Neural cell (in vitro differentiated cells): ENCODE measurements at regions not wholly inside any gene's neighbourhood (a gene's known extent, or its start where the extent isn't known, plus 50 kb on each side); places are given as distances from the start of the nearest gene placed in this dataset.

Experiments
- EP300 ChIP-seq: fragments of 450-650 bp; conservative IDR thresholded peaks from 2 replicates; pipeline ENCODE4 v1.6.1; 2014; ENCODE audit warnings: antibody characterized with exemption, mild to moderate bottlenecking, moderate library complexity; ENCODE audit not compliant: poor library complexity, severe bottlenecking
- EZH2 ChIP-seq: fragments of 200-600, 300-800 bp; shearing (Covaris generic), sonication (generic); IDR thresholded peaks from 2 replicates; pipeline ENCODE4 v1.6.1; 2014; ENCODE audit warnings: antibody characterized with exemption, low read length, borderline replicate concordance, mild to moderate bottlenecking; ENCODE audit not compliant: insufficient read depth, poor library complexity, severe bottlenecking
- POLR2AphosphoS5 ChIP-seq: IDR thresholded peaks from 2 replicates; pipeline ENCODE4 v1.6.1; 2012
- RAD21 ChIP-seq: fragments of 450-650 bp; conservative IDR thresholded peaks from 2 replicates; pipeline ENCODE4 v1.6.1; 2014; ENCODE audit warnings: antibody characterized with exemption, mild to moderate bottlenecking, moderate library complexity
- TAF1 ChIP-seq: IDR thresholded peaks from 2 replicates; pipeline ENCODE4 v1.6.1; 2012; ENCODE audit warnings: low read depth
- TF ChIP-seq, protein P1 (sequence below): fragments of 450-650 bp; IDR thresholded peaks from 2 replicates; pipeline ENCODE4 v1.5.1; 2014; ENCODE audit warnings: antibody characterized with exemption, mild to moderate bottlenecking, moderate library complexity; ENCODE audit not compliant: poor library complexity, severe bottlenecking
- TF ChIP-seq, protein P2 (sequence below): IDR thresholded peaks from 2 replicates; pipeline ENCODE4 v1.6.1; 2012; ENCODE audit warnings: borderline replicate concordance

DNA sequence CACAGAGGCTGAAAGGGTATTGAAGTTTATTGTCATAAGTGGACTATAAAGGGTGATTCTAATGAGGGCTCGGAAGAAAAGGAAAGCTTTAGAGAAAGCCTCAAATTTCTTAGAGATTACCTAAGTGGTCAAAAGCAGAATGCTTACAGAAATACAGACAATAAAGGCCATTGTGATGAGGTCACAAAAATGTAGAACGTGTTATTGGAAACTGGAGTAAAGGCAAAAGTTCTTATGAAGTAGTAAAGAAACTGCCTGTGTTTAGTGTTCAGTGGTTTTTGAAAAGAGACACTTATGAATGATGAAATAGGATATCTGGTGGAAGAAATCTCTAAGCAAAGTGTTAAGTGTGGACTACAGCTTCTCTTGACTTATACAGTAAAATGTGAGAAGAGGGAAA, 726.9 kb downstream of the DNAH5 start:
- TF ChIP-seq, protein P1, sequence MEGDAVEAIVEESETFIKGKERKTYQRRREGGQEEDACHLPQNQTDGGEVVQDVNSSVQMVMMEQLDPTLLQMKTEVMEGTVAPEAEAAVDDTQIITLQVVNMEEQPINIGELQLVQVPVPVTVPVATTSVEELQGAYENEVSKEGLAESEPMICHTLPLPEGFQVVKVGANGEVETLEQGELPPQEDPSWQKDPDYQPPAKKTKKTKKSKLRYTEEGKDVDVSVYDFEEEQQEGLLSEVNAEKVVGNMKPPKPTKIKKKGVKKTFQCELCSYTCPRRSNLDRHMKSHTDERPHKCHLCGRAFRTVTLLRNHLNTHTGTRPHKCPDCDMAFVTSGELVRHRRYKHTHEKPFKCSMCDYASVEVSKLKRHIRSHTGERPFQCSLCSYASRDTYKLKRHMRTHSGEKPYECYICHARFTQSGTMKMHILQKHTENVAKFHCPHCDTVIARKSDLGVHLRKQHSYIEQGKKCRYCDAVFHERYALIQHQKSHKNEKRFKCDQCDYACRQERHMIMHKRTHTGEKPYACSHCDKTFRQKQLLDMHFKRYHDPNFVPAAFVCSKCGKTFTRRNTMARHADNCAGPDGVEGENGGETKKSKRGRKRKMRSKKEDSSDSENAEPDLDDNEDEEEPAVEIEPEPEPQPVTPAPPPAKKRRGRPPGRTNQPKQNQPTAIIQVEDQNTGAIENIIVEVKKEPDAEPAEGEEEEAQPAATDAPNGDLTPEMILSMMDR: no peak
- no peak for TF ChIP-seq EZH2
- TF ChIP-seq, protein P2, sequence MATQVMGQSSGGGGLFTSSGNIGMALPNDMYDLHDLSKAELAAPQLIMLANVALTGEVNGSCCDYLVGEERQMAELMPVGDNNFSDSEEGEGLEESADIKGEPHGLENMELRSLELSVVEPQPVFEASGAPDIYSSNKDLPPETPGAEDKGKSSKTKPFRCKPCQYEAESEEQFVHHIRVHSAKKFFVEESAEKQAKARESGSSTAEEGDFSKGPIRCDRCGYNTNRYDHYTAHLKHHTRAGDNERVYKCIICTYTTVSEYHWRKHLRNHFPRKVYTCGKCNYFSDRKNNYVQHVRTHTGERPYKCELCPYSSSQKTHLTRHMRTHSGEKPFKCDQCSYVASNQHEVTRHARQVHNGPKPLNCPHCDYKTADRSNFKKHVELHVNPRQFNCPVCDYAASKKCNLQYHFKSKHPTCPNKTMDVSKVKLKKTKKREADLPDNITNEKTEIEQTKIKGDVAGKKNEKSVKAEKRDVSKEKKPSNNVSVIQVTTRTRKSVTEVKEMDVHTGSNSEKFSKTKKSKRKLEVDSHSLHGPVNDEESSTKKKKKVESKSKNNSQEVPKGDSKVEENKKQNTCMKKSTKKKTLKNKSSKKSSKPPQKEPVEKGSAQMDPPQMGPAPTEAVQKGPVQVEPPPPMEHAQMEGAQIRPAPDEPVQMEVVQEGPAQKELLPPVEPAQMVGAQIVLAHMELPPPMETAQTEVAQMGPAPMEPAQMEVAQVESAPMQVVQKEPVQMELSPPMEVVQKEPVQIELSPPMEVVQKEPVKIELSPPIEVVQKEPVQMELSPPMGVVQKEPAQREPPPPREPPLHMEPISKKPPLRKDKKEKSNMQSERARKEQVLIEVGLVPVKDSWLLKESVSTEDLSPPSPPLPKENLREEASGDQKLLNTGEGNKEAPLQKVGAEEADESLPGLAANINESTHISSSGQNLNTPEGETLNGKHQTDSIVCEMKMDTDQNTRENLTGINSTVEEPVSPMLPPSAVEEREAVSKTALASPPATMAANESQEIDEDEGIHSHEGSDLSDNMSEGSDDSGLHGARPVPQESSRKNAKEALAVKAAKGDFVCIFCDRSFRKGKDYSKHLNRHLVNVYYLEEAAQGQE: no peak
- no peak for TF ChIP-seq RAD21
- TF ChIP-seq EP300: no peak
- TF ChIP-seq POLR2AphosphoS5: no peak
- no peak for TF ChIP-seq TAF1
